IMR-90 (cell line): ENCODE measurements at regions not wholly inside any gene's neighbourhood (a gene's known extent, or its start where the extent isn't known, plus 50 kb on each side); places are given as distances from the start of the nearest gene placed in this dataset.

ENCODE experiments used
- ATAC-seq: fragments of 200-7000 bp; cut with Tn5 transposase; 2 replicates; pipeline ENCODE4 v1.9.1; 2020; ENCODE audit warnings: low read depth, mild to moderate bottlenecking, moderate library complexity
- BruUV-seq: library from RNA; stranded (reverse); fragments of 400-500 nt; replicated peaks from 2 replicates; lab custom pipeline; 2021; lab: Mats Ljungman, UMichigan
- CTCF ChIA-PET: fragments of 300-600 bp; formaldehyde crosslinking; extraction: SDS; loops from one replicate; lab custom pipeline; 2021; ENCODE audit warnings: antibody characterized with exemption; lab: Yijun Ruan, JAX
- POLR2A ChIA-PET: fragments of 300-600 bp; sonication (Branson Sonifier 250); formaldehyde crosslinking; loops from one replicate; lab custom pipeline; 2022; ENCODE audit warnings: antibody characterized with exemption; ENCODE audit not compliant: unreplicated experiment; lab: Charles Lee
- DNase-seq: peaks from one replicate; pipeline ENCODE4 v3.0.0; 2013
- H2AFZ ChIP-seq: replicated peaks from 2 replicates; pipeline ENCODE3; 2013; ENCODE audit warnings: low read length, mild to moderate bottlenecking; ENCODE audit not compliant: poor library complexity
- H2AK5ac ChIP-seq: 2 replicates; pipeline ENCODE4 v1.6.1; 2013; ENCODE audit warnings: low read depth, low read length, inconsistent platforms
- H2AK9ac ChIP-seq: replicated peaks from 2 replicates; pipeline ENCODE3; 2013; ENCODE audit warnings: mild to moderate bottlenecking, low read depth, low read length, moderate library complexity; ENCODE audit not compliant: poor library complexity
- H2BK120ac ChIP-seq: 2 replicates; pipeline ENCODE4 v1.6.1; 2013; ENCODE audit warnings: low read depth, low read length, inconsistent platforms
- H2BK15ac ChIP-seq: 3 replicates; pipeline ENCODE4 v1.6.1; 2013; ENCODE audit warnings: low read depth, low read length, inconsistent platforms
- H2BK20ac ChIP-seq: 2 replicates; pipeline ENCODE4 v1.6.1; 2013; ENCODE audit warnings: low read depth, mild to moderate bottlenecking, inconsistent platforms, low read length, moderate library complexity
- H2BK5ac ChIP-seq: 2 replicates; pipeline ENCODE4 v1.6.1; 2013; ENCODE audit warnings: mild to moderate bottlenecking, low read depth, low read length, inconsistent platforms; ENCODE audit not compliant: poor library complexity, severe bottlenecking
- H3K14ac ChIP-seq: replicated peaks from 2 replicates; pipeline ENCODE4 v1.6.1; 2013; ENCODE audit warnings: low read depth, low read length, inconsistent platforms
- H3K18ac ChIP-seq: 2 replicates; pipeline ENCODE4 v1.6.1; 2013; ENCODE audit warnings: low read depth, low read length, control low read depth
- H3K23ac ChIP-seq: 2 replicates; pipeline ENCODE4 v1.6.1; 2013; ENCODE audit warnings: low read depth, low read length, inconsistent platforms
- H3K27ac ChIP-seq: 2 replicates; pipeline ENCODE4 v1.5.1; 2013; ENCODE audit warnings: mild to moderate bottlenecking, control low read depth, low read length; ENCODE audit not compliant: insufficient read depth
- H3K27me3 ChIP-seq: 2 replicates; pipeline ENCODE4 v1.6.1; 2013; ENCODE audit warnings: low read length; ENCODE audit not compliant: control insufficient read depth, insufficient read depth
- H3K36me3 ChIP-seq: 2 replicates; pipeline ENCODE4 v1.6.1; 2013; ENCODE audit warnings: low read length, mixed read lengths; ENCODE audit not compliant: control insufficient read depth, insufficient read depth
- H3K4ac ChIP-seq: 2 replicates; pipeline ENCODE4 v1.6.1; 2013; ENCODE audit warnings: low read depth, low read length, inconsistent platforms
- H3K4me1 ChIP-seq: 2 replicates; pipeline ENCODE4 v1.6.1; 2013; ENCODE audit warnings: low read length, mixed read lengths; ENCODE audit not compliant: control insufficient read depth, insufficient read depth
- H3K4me2 ChIP-seq: 2 replicates; pipeline ENCODE4 v1.6.1; 2013; ENCODE audit warnings: low read depth, mild to moderate bottlenecking, control low read depth, low read length, moderate library complexity
- H3K4me3 ChIP-seq: 2 replicates; pipeline ENCODE4 v1.5.1; 2013; ENCODE audit warnings: low read depth, mild to moderate bottlenecking, control low read depth, low read length, moderate library complexity; ENCODE audit not compliant: insufficient read depth
- H3K56ac ChIP-seq: 2 replicates; pipeline ENCODE4 v1.6.1; 2013; ENCODE audit warnings: low read length, inconsistent platforms; ENCODE audit not compliant: insufficient read depth; ENCODE audit errors: extremely low read depth
- H3K79me1 ChIP-seq, 2 experiments: 2 replicates each; pipeline ENCODE4 v1.6.1; 2013; ENCODE audit warnings: low read length in 2 of 2, inconsistent platforms in 1 of 2, low read depth in 1 of 2
- H3K9ac ChIP-seq: 2 replicates; pipeline ENCODE4 v1.6.1; 2013; ENCODE audit warnings: low read depth, low read length, control low read depth
- H3K9me1 ChIP-seq: 2 replicates; pipeline ENCODE4 v1.6.1; 2013; ENCODE audit warnings: low read length, inconsistent platforms; ENCODE audit not compliant: insufficient read depth
- H3K9me3 ChIP-seq: 2 replicates; pipeline ENCODE4 v1.6.1; 2013; ENCODE audit warnings: low read length; ENCODE audit not compliant: control insufficient read depth, insufficient read depth
- H4K20me1 ChIP-seq: 2 replicates; pipeline ENCODE4 v1.6.1; 2013; ENCODE audit warnings: low read length, inconsistent platforms; ENCODE audit not compliant: insufficient read depth
- H4K5ac ChIP-seq: 2 replicates; pipeline ENCODE4 v1.6.1; 2013; ENCODE audit warnings: mild to moderate bottlenecking, low read depth, low read length, control low read depth
- H4K8ac ChIP-seq, 2 experiments: 2 replicates each; pipeline ENCODE4 v1.6.1; 2013; ENCODE audit warnings: low read depth in 2 of 2, low read length in 2 of 2, control low read depth in 1 of 2, inconsistent platforms in 1 of 2
- H4K91ac ChIP-seq: 2 replicates; pipeline ENCODE4 v1.6.1; 2013; ENCODE audit warnings: low read depth, low read length, inconsistent platforms; ENCODE audit not compliant: insufficient read depth
- MAZ ChIP-seq: IDR thresholded peaks from 2 replicates; pipeline ENCODE4 v1.6.1; 2012; ENCODE audit warnings: low read depth, mild to moderate bottlenecking, low read length, improper control_type of control experiment, moderate library complexity, borderline replicate concordance
- WGBS, 2 experiments: methylation state at CpG; one replicate each; pipeline versions ENCODE4 v1.1.5 to v1.1.7; 2013; ENCODE audit warnings: missing lambda C conversion rate in 2 of 2; ENCODE audit not compliant: insufficient read length in 1 of 2; ENCODE audit errors: extremely low coverage in 2 of 2; 5-methylcytosine and 5-hydroxymethylcytosine counted together
- dilution Hi-C: fragments of 300-500 bp; cut with HindIII; formaldehyde crosslinking; loops from one replicate; pipeline ENCODE4 v1.14.3; 2018; ENCODE audit warnings: low sequenced_read_pairs; ENCODE audit not compliant: unreplicated experiment
- in situ Hi-C: fragments of 300-500 bp; cut with MboI; formaldehyde crosslinking; loops from 3 replicates; pipeline ENCODE4 v1.14.3; 2019; ENCODE audit warnings: low sequenced_read_pairs, inconsistent platforms, mixed read lengths
- intact Hi-C: fragments of 100-400 bp; cut with micrococcal nuclease; formaldehyde crosslinking; loops from 2 replicates; pipeline ENCODE4 v1.10.0; 2022
- TF ChIP-seq, protein P1 (sequence below): conservative IDR thresholded peaks from 2 replicates; pipeline ENCODE4 v1.5.1; 2012; ENCODE audit warnings: mild to moderate bottlenecking, low read depth, low read length, improper control_type of control experiment
- TF ChIP-seq, protein P2 (sequence below): fragments of 150-350 bp; IDR thresholded peaks from 2 replicates; pipeline ENCODE4 v1.6.1; 2016; ENCODE audit warnings: low read depth, mild to moderate bottlenecking, low read length, moderate library complexity, borderline replicate concordance

DNA sequence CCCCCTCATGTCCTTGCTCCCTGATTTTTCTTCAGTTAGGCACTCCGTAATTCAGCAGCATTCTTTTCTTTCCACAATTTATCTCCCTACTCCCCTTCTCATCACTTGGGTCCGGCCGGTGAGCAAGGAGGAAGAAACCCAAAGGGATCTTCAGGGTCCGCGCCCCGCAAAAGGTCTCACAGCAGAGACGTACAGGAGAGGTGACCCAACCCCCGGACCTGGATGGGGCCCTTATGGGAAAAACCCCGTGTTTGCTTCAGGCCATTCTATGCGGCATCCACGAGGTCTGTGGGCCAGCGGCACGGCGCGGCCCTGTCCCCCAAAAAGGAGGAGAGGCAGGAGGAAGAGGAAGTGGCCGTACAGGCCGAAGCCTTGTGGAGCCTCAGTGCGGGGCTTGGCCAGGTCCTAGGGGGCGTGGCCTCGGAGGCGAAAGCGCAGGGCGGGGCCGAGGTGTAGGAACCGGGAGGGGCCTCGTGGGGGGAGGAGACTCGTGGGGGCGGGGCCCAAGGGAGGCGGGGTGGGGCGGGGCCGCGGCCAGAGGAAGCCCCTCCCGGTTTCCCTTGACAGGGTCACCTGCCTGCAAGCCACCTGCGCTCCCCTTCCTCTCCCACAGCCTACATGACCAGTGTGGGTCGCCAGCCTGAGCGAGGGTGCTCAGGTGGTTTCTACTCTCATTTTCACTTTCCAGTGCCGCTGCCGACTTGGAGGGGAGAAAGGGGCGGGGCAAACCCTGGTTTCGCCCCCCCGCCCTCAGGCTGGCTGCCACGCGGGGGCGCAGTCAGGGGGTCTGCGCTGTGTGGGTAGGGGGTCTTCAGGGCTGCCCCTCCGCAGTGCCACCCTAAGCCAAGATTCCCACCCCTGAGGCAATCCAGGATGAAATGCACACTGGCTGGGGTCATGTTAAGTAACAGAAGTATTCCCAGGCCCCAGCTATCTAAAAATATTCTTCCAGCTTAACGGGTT is 156.4 kb upstream of the XPO1 start:
- WGBS, 2 experiments, result 40% methylated on average over 2 of the region's 47 CpGs; no CpG with 5 or more reads in 1 of the 2 experiments
- dilution Hi-C loops, result no loop called here
- H2BK5ac ChIP-seq, result peak overlapping the region; percentile 44
- H3K18ac ChIP-seq, result peak overlapping the region; percentile 84; the same call in 1 of the 2 replicates
- no peaks in the 10 kb centered on the region for H3K79me1 ChIP-seq
- H3K36me3 ChIP-seq, result no peaks in the 10 kb centered on the region
- H3K9me3 ChIP-seq, result no peaks in the 10 kb centered on the region
- TF ChIP-seq MAZ, result peak; percentile 9; the same call in 1 of the 2 replicates
- TF ChIP-seq, protein P1, sequence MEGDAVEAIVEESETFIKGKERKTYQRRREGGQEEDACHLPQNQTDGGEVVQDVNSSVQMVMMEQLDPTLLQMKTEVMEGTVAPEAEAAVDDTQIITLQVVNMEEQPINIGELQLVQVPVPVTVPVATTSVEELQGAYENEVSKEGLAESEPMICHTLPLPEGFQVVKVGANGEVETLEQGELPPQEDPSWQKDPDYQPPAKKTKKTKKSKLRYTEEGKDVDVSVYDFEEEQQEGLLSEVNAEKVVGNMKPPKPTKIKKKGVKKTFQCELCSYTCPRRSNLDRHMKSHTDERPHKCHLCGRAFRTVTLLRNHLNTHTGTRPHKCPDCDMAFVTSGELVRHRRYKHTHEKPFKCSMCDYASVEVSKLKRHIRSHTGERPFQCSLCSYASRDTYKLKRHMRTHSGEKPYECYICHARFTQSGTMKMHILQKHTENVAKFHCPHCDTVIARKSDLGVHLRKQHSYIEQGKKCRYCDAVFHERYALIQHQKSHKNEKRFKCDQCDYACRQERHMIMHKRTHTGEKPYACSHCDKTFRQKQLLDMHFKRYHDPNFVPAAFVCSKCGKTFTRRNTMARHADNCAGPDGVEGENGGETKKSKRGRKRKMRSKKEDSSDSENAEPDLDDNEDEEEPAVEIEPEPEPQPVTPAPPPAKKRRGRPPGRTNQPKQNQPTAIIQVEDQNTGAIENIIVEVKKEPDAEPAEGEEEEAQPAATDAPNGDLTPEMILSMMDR, result peak; percentile 34; the same call in 1 of the 2 replicates
- TF ChIP-seq, protein P2, sequence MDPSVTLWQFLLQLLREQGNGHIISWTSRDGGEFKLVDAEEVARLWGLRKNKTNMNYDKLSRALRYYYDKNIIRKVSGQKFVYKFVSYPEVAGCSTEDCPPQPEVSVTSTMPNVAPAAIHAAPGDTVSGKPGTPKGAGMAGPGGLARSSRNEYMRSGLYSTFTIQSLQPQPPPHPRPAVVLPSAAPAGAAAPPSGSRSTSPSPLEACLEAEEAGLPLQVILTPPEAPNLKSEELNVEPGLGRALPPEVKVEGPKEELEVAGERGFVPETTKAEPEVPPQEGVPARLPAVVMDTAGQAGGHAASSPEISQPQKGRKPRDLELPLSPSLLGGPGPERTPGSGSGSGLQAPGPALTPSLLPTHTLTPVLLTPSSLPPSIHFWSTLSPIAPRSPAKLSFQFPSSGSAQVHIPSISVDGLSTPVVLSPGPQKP, result no peak
- ChIA-PET CTCF (interaction anchor here (0.6 kb wide), 3 partner anchors 9 to 86 kb away, joined by 3 to 6 read pairs (median 5); no protein-coding TSS in a partner anchor), POLR2A (no interaction called here)
- peak overlapping the region; percentile 72 for H3K27ac ChIP-seq
- peak overlapping the region; percentile 42; the same call in 1 of the 2 replicates for H2BK120ac ChIP-seq
- no peaks in the 10 kb centered on the region for H3K27me3 ChIP-seq
- peak; percentile 100 for ATAC-seq
- H4K5ac ChIP-seq, result peak overlapping the region; percentile 91
- peak overlapping the region; percentile 89 to 100 for H4K8ac ChIP-seq
- no peaks in the 10 kb centered on the region for H4K20me1 ChIP-seq
- H3K23ac ChIP-seq, result peak overlapping the region; percentile 38
- peak overlapping the region; percentile 94 for H3K14ac ChIP-seq
- intact Hi-C loops, result loop anchor here (5.0 kb wide), 1 partner anchor 58 kb away; no protein-coding TSS in a partner anchor
- in situ Hi-C loops, result no loop called here
- peak overlapping the region; percentile 75 for H3K9ac ChIP-seq
- H3K9me1 ChIP-seq, result peaks cover 8% of the 10 kb centered on the region
- peak; percentile 75 for DNase-seq
- peak overlapping the region; percentile 22; the same call in 1 of the 2 replicates for H3K56ac ChIP-seq
- H3K4me2 ChIP-seq, result peak overlapping the region; percentile 94
- peak overlapping the region; percentile 84 for H3K4ac ChIP-seq
- no peak overlapping the region for H2AK5ac ChIP-seq
- peak overlapping the region; percentile 99 for H2AFZ ChIP-seq
- H2BK15ac ChIP-seq, result peak overlapping the region; percentile 62; the same call in 2 of the 3 replicates
- H3K4me1 ChIP-seq, result no peaks in the 10 kb centered on the region
- no TSS peak for BruUV-seq
- H3K4me3 ChIP-seq, result peak overlapping the region; percentile 98
- H2AK9ac ChIP-seq, result peak overlapping the region; percentile 44
- peak overlapping the region; percentile 69 for H4K91ac ChIP-seq
- peak overlapping the region; percentile 49; the same call in 1 of the 2 replicates for H2BK20ac ChIP-seq
